ENCODE measurements at regions not wholly inside any gene's neighbourhood (a gene's known extent, or its start where the extent isn't known, plus 50 kb on each side); places are given as distances from the start of the nearest gene placed in this dataset.

DNA sequence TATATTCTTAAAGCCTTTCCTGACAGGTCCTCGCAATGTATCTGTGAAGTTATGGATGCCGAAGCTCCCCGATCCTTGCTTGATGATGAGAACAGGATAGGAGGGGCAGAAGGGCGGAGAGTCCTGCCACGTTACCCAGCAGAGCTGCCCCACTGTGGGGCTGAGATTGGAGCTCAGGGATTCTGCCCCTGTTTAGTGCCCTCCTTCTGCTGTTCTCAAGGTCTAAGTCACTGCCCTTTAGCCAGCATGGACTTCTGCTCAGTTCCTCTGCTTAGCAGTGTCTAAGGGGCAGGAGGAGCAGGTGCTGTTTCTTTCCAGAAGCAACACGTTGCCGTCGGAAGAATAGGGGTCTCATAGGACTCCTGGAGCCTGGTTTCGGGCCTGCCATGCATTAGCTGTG lies 164.2 kb upstream of the B3GAT1 start:
- TF ChIP-seq, protein P1, sequence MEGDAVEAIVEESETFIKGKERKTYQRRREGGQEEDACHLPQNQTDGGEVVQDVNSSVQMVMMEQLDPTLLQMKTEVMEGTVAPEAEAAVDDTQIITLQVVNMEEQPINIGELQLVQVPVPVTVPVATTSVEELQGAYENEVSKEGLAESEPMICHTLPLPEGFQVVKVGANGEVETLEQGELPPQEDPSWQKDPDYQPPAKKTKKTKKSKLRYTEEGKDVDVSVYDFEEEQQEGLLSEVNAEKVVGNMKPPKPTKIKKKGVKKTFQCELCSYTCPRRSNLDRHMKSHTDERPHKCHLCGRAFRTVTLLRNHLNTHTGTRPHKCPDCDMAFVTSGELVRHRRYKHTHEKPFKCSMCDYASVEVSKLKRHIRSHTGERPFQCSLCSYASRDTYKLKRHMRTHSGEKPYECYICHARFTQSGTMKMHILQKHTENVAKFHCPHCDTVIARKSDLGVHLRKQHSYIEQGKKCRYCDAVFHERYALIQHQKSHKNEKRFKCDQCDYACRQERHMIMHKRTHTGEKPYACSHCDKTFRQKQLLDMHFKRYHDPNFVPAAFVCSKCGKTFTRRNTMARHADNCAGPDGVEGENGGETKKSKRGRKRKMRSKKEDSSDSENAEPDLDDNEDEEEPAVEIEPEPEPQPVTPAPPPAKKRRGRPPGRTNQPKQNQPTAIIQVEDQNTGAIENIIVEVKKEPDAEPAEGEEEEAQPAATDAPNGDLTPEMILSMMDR (IDR thresholded peaks at IDR 0.05), result no peak
- TF ChIP-seq POLR2A (IDR thresholded peaks at IDR 0.05) (no peak), POLR2AphosphoS5 (IDR thresholded peaks at IDR 0.05) (no peak)

All from sigmoid colon (tissue), 4 donors.